ENCODE measurements at regions not wholly inside any gene's neighbourhood (a gene's known extent, or its start where the extent isn't known, plus 50 kb on each side); places are given as distances from the start of the nearest gene placed in this dataset.

DNA sequence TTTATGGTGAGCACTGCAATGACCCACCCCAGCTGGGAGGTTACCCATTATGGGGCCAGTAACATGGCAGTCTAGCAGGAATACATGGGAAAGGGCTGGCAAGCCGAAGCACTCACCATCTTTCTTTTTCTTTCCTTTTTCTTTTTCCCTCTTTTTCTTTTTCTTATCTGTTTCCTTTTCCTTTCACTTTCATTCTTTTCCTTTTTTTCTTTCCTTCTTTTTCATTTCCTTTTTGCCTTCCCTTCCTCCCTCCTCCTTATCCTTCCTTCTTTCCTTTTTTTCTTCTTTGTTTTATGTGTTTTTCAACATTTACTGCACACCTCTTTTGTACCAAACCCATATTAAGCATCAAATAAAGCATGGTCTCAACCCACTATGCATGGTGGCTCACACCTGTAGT lies 501.1 kb downstream of the MED13L start:
- Histone ChIP-seq H3K36me3 (ENCODE audit: control insufficient read depth, insufficient read depth, low read length) (no peaks in the 10 kb centered on the region), H3K4me1 (ENCODE audit: control insufficient read depth, extremely low read depth, insufficient read depth, low read length) (no peaks in the 10 kb centered on the region), H3K27ac (ENCODE audit: insufficient read depth, low read length) (no peak overlapping the region), H3K4me2 (ENCODE audit: extremely low read depth, insufficient read depth, low read length) (no peak overlapping the region), H3K4me3 (replicated peaks in 1 of 4; ENCODE audit: control extremely low read depth in 1 of 4, insufficient read depth in 1 of 4, low read depth in 3 of 4, low read length in 4 of 4) (no peak overlapping the region), H3K9me3 (ENCODE audit: control insufficient read depth, insufficient read depth, low read depth, low read length) (no peaks in the 10 kb centered on the region), H3K79me2 (ENCODE audit: control insufficient read depth, insufficient read depth, low read length) (no peaks in the 10 kb centered on the region), H4K20me1 (ENCODE audit: control insufficient read depth, extremely low read depth, insufficient read depth, low read length) (no peaks in the 10 kb centered on the region), H2AFZ (ENCODE audit: low read length) (no peak overlapping the region), H3K27me3 (ENCODE audit: control insufficient read depth, insufficient read depth, low read length) (no peaks in the 10 kb centered on the region), H3K9ac (ENCODE audit: insufficient read depth, low read length) (no peak overlapping the region)
- DNase-seq (ENCODE audit: low read depth in 2 of 2) = no peak
- no peak for TF ChIP-seq EZH2 (IDR thresholded peaks at IDR 0.05; ENCODE audit: low read length, missing control alignments)
- TF ChIP-seq, protein P1, sequence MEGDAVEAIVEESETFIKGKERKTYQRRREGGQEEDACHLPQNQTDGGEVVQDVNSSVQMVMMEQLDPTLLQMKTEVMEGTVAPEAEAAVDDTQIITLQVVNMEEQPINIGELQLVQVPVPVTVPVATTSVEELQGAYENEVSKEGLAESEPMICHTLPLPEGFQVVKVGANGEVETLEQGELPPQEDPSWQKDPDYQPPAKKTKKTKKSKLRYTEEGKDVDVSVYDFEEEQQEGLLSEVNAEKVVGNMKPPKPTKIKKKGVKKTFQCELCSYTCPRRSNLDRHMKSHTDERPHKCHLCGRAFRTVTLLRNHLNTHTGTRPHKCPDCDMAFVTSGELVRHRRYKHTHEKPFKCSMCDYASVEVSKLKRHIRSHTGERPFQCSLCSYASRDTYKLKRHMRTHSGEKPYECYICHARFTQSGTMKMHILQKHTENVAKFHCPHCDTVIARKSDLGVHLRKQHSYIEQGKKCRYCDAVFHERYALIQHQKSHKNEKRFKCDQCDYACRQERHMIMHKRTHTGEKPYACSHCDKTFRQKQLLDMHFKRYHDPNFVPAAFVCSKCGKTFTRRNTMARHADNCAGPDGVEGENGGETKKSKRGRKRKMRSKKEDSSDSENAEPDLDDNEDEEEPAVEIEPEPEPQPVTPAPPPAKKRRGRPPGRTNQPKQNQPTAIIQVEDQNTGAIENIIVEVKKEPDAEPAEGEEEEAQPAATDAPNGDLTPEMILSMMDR (conservative IDR thresholded peaks at IDR 0.05 in 1 of 2, IDR thresholded peaks at IDR 0.05 in 1 of 2; ENCODE audit: low read depth in 1 of 2, low read length in 2 of 2) = no peak

DNA sequence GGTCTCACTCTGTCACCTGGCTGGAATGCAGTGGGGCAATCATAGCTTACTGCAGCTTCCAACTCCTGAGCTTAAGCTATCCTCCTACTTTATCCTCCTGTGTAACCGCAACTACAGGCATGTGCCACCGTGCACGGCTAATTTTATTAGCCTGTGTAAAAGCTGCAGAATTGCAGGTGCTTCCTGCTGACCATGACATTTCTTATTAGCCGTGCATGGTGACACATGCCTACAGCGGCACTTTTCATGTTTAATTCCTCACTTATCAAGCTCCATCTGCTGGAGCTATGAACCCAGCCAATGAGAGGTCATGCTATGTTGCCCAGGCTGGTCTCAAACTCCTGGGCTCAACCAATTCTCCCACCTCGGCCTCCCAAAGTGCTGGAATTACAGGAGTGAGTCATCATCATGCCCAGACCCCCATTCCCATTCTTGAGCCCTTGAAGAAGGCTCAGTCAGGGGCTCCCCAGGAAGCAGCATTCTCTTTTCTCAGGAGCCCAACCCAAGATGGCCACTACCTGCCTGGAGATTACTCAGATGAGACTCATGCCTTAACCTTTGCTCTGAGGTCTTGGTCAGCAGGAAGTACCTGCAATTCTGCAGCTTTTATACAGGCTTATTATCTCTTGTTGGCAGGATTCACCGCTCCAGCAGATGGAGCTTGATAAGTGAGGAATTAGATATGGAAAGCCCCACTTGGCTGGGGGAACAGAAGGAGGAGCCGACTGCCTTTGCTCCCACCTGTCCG lies 503.2 kb downstream of the MED13L start:
- TF ChIP-seq, protein P1 (conservative IDR thresholded peaks at IDR 0.05 in 1 of 2, IDR thresholded peaks at IDR 0.05 in 1 of 2; ENCODE audit: low read depth in 1 of 2, low read length in 2 of 2) = no peak
- no peak for TF ChIP-seq EZH2 (IDR thresholded peaks at IDR 0.05; ENCODE audit: low read length, missing control alignments)
- Histone ChIP-seq H3K9ac (ENCODE audit: insufficient read depth, low read length) (no peak overlapping the region), H3K79me2 (ENCODE audit: control insufficient read depth, insufficient read depth, low read length) (no peaks in the 10 kb centered on the region), H3K4me1 (ENCODE audit: control insufficient read depth, extremely low read depth, insufficient read depth, low read length) (no peaks in the 10 kb centered on the region), H3K9me3 (ENCODE audit: control insufficient read depth, insufficient read depth, low read depth, low read length) (no peaks in the 10 kb centered on the region), H3K27ac (ENCODE audit: insufficient read depth, low read length) (no peak overlapping the region), H3K27me3 (ENCODE audit: control insufficient read depth, insufficient read depth, low read length) (no peaks in the 10 kb centered on the region), H3K4me3 (replicated peaks in 1 of 4; ENCODE audit: control extremely low read depth in 1 of 4, insufficient read depth in 1 of 4, low read depth in 3 of 4, low read length in 4 of 4) (no peak overlapping the region), H3K36me3 (ENCODE audit: control insufficient read depth, insufficient read depth, low read length) (no peaks in the 10 kb centered on the region), H4K20me1 (ENCODE audit: control insufficient read depth, extremely low read depth, insufficient read depth, low read length) (no peaks in the 10 kb centered on the region), H3K4me2 (ENCODE audit: extremely low read depth, insufficient read depth, low read length) (no peak overlapping the region), H2AFZ (ENCODE audit: low read length) (no peak overlapping the region)
- DNase-seq (ENCODE audit: low read depth in 2 of 2) = no peak

DNA sequence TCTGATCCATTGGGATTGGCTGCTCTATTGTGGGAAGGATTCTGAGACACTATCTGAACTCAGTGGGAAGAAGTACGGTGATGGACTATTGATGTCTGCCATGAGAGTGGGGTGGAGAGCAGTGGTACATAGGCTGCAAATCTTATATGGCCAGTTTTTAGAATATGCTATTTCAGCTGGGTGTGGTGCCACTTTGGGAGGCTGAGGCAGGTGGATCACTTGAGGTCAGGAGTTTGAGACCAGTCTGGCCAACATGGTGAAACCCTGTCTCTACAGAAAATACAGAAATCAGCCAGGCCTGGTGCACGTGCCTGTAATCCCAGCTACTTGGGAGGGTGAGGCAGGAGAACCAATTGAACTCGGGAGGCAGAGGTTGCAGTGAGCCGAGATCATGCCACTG lies 505.9 kb downstream of the MED13L start:
- H3K9ac ChIP-seq (ENCODE audit: insufficient read depth, low read length) = no peak overlapping the region

More for the DNA sequence above, 505.9 kb downstream of the MED13L start:
- H4K20me1 ChIP-seq (ENCODE audit: control insufficient read depth, extremely low read depth, insufficient read depth, low read length) = no peaks in the 10 kb centered on the region
- H2AFZ ChIP-seq (ENCODE audit: low read length) = no peak overlapping the region
- H3K9me3 ChIP-seq (ENCODE audit: control insufficient read depth, insufficient read depth, low read depth, low read length) = no peaks in the 10 kb centered on the region
- H3K79me2 ChIP-seq (ENCODE audit: control insufficient read depth, insufficient read depth, low read length) = no peaks in the 10 kb centered on the region
- H3K4me2 ChIP-seq (ENCODE audit: extremely low read depth, insufficient read depth, low read length) = no peak overlapping the region
- no peak overlapping the region for H3K27ac ChIP-seq (ENCODE audit: insufficient read depth, low read length)
- no peaks in the 10 kb centered on the region for H3K36me3 ChIP-seq (ENCODE audit: control insufficient read depth, insufficient read depth, low read length)
- H3K4me3 ChIP-seq (replicated peaks in 1 of 4; ENCODE audit: control extremely low read depth in 1 of 4, insufficient read depth in 1 of 4, low read depth in 3 of 4, low read length in 4 of 4) = no peak overlapping the region
- no peak for TF ChIP-seq EZH2 (IDR thresholded peaks at IDR 0.05; ENCODE audit: low read length, missing control alignments)
- TF ChIP-seq, protein P1 (conservative IDR thresholded peaks at IDR 0.05 in 1 of 2, IDR thresholded peaks at IDR 0.05 in 1 of 2; ENCODE audit: low read depth in 1 of 2, low read length in 2 of 2) = no peak
- H3K4me1 ChIP-seq (ENCODE audit: control insufficient read depth, extremely low read depth, insufficient read depth, low read length) = no peaks in the 10 kb centered on the region
- no peaks in the 10 kb centered on the region for H3K27me3 ChIP-seq (ENCODE audit: control insufficient read depth, insufficient read depth, low read length)
- DNase-seq (ENCODE audit: low read depth in 2 of 2) = no peak

Measured in fibroblast of lung (primary cell).